GM03348 (cell line): ENCODE measurements at regions not wholly inside any gene's neighbourhood (a gene's known extent, or its start where the extent isn't known, plus 50 kb on each side); places are given as distances from the start of the nearest gene placed in this dataset.
A peak's percentile ranks its signal among the peaks of the same experiment; 100 is the strongest.

ENCODE experiments used
- DNase-seq: peaks from one replicate; pipeline ENCODE4 v3.0.0; 2012; ENCODE audit warnings: low spot score

DNA sequence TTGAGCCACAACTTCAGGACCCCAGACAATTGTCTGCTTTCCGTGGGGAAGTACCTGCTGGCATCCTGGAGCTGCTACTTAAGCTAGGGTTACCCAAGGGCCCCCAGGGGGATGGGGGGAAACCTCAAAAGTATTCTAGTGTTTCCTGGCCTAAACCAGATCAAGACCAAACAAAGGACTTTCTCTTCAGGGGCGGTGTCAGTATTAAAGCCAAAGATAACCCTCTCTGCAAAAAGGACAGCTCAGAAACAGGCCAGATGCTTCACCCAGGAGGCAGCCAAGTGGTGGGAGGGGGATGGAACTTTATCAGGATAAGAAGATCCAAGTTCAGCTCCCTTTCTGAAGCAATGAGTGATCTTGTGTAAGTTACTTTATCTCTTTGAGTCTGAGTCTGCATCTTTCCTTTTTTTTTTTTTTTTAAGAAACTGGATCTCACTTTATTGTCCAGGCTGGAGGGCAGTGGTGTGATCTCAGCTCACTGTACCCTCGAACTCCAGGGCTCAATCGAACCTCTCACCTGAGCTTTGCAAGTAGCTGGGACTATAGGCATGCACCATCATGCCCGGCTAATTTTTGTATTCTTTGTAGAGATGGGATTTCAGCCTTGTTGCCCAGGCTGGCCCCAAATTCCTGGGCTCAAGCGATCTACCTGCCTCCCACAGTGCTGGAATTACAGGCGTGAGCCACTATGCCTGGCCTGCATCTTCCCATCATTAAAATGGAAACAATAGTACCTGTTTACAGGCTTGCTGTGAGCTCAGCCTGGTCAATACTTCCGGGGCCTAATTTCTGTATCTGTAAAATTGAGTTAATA is 151.8 kb upstream of the PTPRM start:
- DNase-seq: no peak

DNA sequence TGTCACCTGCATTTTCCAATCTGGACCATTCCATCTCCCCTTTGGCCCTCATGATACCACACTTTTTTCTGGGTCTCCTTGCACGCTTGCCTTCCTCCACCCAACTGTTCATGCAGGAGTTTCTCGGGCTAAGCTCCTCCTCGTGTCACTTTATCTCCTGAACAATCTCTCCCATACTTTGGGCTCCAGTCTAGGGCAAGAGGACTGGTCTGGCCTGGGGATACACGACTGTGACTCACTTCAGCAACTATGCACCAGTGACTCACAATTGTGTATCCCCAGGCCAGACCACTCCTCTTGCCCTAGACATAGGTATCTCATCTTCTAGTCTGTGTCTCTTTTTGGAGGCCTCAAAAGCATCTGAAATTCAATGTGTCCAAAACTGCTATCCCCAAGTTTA is 149.4 kb upstream of the PTPRM start:
- peak; percentile 38 for DNase-seq

DNA sequence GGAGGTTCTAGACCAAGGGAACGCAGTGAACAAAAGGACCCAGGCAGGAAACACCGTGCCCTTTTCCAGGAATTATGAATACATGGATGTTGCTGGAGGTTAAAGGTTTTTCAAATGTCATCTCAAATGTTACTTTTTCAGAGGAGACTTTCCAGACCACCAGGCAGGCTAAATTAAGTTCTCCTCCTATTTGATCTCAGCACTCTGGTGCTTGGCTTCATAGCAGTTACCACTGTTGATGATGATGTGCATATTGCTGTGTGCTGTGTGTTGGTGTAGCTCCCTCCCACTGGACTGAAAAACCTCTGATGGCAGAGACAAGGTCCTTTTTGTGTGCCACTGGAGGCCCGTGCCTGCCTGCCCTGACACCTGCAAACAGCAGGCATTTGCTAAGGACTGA is 137.3 kb upstream of the PTPRM start:
- DNase-seq: no peak

DNA sequence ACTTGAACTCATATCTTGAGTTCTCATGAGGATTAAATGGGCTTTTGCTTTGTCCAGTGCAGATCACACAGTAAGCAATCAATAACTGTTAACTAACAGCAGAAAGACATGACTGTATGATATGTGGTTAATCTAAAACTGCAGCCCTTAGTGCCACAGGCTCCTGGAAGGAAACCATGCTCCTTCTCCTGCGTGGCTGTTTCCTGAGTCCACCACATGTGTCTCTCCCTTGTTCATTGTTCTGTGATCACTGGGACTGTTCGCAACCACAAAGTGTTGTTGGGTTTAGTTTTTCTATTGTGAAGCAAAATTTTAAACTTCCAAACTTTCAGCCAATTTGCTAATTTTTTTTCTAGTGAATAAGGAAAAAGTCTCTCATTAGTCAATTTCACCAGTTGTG is 130.9 kb upstream of the PTPRM start:
- DNase-seq: no peak

DNA sequence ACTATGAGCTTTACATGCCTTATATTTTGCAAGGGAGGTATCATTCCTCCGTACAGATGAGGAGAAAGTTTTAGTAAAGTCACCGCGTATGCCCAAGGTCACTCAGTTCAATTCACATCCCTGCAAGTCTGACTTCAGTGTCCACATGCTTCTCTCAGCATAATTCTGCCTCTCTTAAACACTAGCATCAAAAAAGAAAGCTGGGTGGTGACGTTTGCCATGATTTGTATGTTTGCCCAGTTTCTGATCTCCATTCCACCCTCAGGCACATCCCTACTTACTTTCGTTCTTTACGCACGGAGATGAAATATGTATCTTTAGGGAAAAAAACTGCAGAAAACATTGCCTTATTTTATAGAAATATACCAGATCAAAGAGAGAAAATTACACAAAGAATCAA is 129.2 kb upstream of the PTPRM start:
- no peak for DNase-seq

DNA sequence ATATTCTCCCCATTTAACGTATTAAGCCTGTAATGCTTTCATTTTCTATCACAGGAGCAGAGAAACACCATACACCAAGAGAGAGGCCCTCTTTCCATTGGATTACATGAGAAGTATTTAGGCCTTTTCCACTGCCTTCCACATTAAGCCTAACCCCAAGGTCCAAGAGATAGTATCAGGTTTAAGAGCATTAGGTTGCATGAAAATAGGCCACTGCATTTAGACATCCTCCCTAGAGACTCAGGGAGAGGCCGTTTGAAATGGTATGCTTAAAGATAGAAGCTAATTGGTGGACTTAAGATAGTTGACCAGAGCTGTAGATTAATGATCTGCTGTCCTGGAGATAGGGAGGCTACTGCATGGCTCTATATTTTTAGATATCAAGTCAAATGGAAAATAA is 128.5 kb upstream of the PTPRM start:
- DNase-seq: no peak

DNA sequence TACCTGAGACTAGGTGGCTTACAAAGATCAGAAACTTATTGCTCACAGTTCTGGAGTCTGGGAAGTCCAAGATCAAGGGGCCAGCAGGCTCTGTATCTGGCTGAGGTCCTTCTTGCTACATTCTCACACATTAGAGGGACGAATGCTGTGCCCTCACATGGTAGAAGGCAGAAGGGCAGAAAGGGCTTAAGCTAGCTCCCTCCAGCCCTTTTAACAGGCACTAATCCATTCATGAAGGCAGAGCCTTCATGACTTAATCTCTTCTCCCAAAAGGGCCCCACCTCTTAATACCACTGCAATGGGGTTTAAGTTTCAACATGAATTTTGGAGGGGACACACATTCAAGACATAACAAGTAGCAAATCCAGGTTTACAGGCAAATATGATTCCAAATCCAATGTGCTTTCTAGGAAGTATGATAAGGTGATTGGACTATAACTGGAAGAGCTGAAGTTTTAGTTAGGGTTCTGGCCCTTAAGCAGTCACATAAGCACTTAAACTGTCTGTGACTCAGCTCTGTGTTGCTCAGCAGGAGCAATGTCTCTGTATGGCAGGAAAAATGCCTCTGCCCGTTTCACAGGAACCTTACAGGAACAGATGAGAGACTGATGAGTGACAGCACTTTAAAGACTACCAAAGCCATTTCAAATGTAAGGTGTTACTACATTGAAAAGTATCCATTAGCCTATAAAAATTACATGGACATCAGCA is 119.6 kb upstream of the PTPRM start:
- no peak for DNase-seq

DNA sequence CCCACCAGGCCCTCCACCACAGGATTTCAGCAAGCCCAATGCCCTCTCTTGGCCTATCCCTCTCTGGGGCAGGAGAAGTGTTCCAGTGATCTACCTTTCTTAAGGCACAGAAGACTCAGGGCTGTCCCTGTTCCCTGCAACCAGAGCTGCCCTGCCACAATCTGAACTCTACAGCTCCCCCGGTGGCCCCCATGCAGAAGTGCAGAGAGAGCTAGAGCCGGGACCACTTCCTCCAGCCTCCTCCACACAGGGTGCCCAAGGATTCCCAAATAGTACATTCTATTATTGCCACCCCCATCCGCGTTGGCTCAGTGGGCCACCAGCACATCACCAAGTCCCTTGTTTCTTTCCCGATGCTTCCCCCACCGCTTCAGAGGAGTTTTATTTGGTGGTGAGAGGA is 114.8 kb upstream of the PTPRM start:
- peak; percentile 69 for DNase-seq

DNA sequence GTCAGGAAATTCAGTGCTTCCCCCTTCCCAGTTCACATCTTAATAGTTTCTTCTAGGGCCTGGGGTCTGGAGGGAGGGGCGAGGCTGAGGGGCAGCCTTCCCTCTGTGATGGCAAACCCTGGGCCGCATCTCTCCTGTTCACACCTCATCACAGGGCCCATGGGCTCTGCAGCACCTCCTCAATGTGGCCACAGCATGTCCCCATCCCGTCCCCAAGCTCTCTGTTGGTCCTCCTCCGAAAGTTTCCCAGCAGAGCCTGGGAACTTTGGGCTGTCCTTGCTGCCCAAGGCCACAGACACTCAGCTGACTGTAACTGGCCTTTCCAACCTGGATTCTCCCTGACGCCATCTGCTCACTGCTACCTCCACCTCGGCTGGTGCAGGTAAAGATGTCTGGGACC is 112.7 kb upstream of the PTPRM start:
- no peak for DNase-seq

DNA sequence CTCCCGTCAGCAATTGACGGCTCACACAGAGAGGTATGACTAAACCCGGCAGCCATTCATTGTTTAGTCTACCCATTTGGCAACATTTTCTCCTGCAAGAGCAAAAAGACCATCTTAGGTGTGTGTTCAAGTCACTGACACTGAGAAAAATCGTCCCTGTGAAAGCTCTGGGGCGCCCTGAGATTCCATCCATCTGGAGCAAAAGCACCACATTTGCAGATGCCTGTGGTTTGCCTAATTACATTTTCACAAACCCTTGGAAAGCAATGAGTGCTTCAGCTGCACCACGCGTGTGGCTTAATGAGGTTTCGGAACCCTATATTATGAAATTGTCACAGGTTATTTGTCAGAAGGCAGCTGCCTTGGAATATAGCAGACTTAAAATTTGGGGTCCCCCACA is 110.7 kb upstream of the PTPRM start:
- DNase-seq: no peak

DNA sequence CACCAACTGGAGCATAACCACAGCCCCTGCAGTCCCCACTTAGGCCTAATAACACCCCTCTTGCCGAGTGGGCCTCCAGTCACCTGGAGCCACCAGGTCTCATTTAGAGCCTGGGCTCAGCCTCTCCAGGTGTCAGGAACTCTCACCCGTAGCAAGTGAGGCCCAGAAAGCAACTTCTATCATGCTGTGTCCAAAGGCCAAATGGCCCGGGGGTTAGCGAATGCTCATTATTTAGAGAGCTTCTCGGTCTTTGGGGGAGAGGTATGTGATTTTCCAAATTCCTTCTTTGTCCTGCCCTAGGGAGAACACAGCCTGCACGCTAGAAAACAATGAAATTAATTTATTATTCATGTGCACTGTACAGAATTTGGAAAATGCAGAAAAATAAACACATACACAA is 109.9 kb upstream of the PTPRM start:
- DNase-seq: no peak

DNA sequence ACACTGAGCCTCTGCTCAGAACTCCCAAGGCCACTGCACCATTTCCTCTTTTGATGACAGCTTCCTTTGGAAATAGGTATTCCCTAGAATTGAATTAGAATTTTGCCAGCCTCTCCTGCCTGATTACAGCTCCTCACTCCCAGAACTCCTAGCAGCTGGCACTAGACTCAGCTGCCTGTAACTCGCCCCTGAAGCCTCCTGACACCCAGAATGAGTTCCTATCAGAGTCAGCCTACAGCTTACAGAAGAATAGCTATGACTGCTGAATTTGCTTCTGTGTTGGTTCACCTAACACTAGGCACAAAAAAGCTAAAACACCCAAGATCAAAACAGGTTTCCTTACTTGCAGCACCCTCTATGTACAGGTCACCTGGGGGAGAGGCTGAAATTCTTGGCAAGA is 108.2 kb upstream of the PTPRM start:
- DNase-seq: no peak

DNA sequence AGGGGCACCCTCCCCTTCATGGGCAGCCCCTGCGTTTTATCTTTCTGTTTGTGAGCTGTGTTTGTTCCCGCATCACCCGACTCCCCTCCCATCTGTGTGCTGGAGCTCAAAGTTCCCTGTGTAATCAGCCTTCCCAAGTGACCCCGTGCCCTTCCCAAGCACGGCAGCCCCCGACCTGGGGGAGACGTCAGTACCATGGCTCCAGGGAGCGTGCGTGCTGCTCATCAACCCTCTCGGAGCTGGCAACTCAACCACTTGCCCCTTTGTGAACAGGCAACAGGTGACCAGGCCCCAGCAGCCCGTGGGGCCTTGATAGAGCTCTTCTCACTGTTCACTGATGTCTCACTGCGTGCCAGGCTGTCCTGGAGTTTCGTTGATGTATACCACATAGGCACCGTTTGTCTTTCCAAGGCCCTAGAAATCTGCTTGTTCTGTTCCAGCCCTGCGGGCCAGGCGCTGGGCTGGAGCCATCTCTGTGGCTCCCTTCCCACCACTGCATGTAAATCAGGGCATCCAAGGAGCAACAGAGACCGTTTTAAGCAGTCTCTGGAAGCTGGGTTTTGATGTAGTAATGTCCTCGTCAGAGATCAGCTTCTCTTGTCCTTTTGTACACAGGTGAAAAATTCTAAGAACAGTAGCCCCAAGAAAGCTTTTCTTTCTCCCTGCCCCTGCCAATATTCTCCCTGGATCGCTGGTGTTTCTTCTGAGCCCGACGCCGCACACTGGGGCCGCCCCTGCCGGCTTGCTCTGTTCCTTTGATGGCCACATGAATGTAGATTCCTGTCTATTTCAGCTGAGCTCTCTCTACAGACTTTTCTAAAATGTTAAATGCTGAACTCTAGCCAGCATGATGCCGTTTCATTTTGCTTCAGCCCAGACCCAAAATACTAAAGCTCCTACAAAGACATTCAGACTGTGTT is 107.0 kb upstream of the PTPRM start:
- DNase-seq: peak; percentile 41

DNA sequence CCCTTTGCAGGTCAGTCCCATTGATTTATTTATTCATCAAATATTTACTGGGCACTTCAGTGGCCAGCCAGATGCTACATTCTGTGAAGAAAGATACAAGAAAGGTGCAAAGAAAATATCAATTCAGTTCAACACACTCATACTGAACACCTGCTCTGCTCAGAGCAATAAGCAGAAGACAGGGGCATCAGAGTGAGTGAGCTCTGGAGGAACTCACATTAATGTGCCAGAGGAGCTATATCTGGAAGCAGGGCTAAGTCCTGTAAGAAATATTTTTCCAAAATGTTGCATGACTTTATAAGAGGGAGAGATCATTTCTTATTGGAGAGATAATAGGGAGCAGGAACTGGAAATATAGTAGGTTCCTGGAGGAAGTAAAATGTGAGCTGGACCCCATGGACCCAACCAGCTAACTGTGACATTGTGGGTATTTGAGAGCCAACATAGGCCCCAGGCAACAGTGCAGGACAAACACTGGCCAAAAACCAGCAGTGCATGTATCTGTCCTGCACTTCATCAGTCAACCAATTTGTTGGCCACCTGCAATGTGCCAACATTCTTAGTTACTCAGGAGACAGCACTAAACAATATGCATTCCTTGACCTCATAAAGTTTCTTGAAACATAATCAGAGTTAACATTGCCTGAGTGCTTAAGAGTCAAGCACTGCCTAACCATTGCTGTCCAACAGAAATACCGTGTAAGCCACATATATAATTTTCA is 102.7 kb upstream of the PTPRM start:
- no peak for DNase-seq

DNA sequence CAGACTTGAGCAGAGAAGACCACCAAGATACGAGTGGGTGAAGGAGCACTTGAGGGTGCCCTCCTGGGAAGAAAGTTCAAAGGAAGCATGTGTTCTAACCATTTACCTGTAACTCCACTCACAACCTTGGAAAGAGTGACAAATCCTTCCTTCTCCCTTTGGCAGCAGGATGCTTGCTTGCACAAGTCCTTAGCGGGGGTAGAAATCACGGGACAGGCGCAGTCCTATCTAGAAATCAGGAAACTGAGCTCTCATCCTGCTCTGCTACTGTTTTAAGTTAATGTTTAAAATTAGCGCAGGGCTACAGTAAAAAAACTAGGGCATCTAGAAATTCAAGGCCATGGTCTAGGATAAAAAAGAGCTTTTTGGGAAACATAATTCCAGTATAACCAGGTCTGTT is 100.9 kb upstream of the PTPRM start:
- no peak for DNase-seq

DNA sequence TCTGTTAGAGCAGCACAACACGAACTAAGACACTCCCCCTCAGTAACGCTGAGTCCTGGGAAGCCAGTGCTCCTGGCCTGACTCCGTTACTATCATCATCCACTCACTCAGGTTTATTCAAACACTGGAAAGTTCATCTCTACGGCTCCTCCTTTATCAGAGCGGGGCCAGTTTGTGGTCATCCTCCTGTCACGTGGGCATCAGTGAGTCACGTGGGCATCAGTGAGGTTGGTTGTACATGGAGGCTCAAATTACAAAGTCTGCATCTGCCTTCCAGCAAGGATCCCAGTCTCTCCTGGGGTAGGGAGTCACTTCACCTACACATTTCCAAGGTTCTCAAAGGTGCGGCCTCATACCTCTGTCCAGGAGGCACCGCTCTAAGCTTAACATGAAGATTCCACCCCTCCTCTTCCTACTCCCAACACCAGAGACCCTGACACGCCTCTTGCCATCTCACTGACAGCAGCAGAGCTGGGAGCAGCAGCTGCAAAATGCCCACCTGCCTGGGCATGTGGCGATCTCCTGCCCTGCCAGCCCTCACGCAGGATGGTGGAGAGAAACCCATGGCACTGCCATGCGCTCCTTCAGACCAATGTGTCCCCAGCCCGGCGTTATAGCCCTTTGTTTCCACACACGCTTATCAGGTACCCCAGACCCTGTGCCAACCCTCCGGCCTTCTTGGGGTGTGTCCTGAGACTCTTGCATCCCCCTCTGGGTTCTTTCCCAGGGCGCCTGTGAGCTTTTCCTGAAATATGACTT is 99.2 kb upstream of the PTPRM start:
- no peak for DNase-seq

DNA sequence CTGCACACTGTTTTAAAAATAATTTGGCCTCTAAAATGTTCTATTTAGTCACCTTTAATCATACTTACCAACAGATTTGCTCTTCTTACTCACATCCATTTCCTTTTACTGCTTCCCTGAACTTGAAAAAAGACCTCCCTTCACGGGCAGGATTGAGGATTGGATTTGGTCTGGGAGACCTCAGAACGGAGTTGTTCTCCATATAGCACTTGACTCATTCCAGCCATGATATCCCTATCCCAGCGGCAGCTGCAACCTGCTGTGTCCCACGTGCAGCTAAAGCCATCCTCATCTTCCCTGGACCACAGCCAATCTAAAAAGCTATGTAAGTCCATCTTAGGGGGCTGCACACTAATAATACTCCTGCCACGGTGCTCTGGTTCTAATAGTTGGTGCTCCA is 97.0 kb upstream of the PTPRM start:
- DNase-seq: no peak

DNA sequence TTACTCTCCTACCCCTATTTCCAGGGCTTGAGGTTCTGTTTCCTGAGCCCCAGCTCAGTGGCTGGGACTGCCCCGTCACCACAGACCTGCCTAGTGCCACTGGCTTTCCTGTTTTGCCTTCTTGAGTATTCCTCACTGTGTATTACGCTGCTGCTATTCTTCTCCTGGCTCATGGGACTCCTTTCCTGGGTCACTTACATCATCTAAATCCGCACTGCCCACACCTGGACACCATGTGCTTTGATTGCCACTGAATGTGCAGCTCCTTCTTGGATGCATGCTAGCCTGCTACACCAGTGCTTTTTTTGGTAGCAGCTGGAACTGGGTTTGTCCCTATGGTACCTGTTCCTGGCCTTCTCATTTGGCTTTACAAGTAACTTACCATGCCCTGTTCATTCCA is 96.6 kb upstream of the PTPRM start:
- DNase-seq: no peak

DNA sequence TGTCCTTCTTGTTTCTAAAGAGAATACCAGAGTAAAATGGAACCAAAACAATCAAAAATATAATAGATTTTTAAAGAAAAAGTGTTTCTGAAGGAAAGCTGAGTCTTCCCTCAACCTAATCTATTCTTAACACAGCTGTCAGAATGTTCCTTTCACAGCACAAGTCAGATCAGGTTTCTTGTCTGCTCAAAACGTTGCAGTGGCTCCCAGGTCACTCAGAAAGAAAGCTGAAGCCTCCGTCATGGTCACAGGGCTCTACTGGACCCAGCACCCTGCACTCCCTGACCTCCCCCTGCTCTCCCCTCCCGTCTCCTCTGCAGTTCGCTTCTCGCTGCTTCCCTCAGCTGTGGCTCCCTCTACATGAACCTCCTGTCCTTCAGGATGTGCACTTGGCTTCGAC is 90.7 kb upstream of the PTPRM start:
- no peak for DNase-seq

DNA sequence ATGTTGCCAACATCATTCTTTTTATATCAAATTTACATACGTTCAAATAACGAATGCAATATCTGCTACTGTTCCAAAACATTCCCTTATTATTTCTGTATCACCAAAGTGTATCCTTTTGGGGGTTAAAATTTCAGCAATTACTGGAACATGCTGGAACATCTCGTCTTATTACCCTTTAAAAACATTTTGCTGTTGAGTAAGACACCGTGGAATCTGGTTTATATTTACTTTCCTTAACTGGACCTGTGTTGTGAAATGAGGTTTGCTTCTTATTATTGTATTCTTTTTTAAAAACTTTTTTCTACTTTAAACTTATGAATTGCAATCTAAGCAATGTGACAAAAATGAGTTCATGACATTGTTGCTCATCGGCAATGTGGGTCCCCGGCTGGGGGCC is 87.4 kb upstream of the PTPRM start:
- DNase-seq: no peak

DNA sequence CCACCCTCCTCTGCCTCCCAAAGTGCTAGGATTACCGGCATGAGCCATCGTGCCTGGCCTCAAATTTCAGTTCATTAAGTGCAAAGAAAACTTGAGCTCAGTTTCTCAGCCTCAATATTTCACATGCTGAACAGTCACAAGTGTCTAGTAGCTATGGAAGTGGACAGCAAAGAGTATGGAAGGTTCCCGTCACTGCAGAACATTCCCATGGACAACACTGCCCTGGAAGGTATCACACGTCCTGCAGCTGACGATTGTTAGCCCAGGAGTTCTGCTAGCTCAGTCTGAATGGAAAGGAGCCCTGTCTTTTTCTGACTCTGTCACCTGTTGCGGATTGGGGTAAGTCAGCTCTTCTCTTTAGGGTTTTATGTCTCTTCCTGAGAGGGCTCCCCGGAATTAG is 86.2 kb upstream of the PTPRM start:
- no peak for DNase-seq
